ENCODE measurements at regions not wholly inside any gene's neighbourhood (a gene's known extent, or its start where the extent isn't known, plus 50 kb on each side); places are given as distances from the start of the nearest gene placed in this dataset.

- TF ChIP-seq POLR2A (IDR thresholded peaks at IDR 0.05; ENCODE audit: low read length) (no peak), GATA1 (IDR thresholded peaks at IDR 0.05; ENCODE audit: low read depth, low read length) (no peak)
Observed at GRCh38 chr9:30944741-30945280, 1439.6 kb upstream of the ACO1 start.

Measured in erythroblast (primary cell).